Liver (tissue), 8 donors: ENCODE measurements at regions not wholly inside any gene's neighbourhood (a gene's known extent, or its start where the extent isn't known, plus 50 kb on each side); places are given as distances from the start of the nearest gene placed in this dataset.

Experiments
- DNase-seq: peaks from one replicate; pipeline ENCODE4 v3.0.0-alpha.2; 2017; ENCODE audit warnings: low spot score
- H3K27ac ChIP-seq, 2 donors: one replicate each; pipeline ENCODE4 v1.7.0; 2013; ENCODE audit warnings: inconsistent platforms in 2 of 2, low read length in 2 of 2, control low read depth in 1 of 2, low read depth in 1 of 2, mild to moderate bottlenecking in 1 of 2
- H3K27me3 ChIP-seq, 4 donors: one replicate each; pipeline versions ENCODE4 v1.6.1 to v1.7.0; 2013; ENCODE audit warnings: low read length in 3 of 4, inconsistent platforms in 1 of 4, mild to moderate bottlenecking in 1 of 4, moderate library complexity in 1 of 4; ENCODE audit not compliant: control insufficient read depth in 4 of 4, insufficient read depth in 4 of 4
- H3K36me3 ChIP-seq, 4 donors: one replicate each; pipeline versions ENCODE4 v1.6.1 to v1.7.0; 2013; ENCODE audit warnings: low read length in 3 of 4, mild to moderate bottlenecking in 3 of 4, low read depth in 1 of 4, moderate library complexity in 1 of 4; ENCODE audit not compliant: control insufficient read depth in 4 of 4, insufficient read depth in 3 of 4
- H3K4me1 ChIP-seq, 4 donors: one replicate each; pipeline versions ENCODE4 v1.6.1 to v1.7.0; 2013; ENCODE audit warnings: low read length in 3 of 4, mild to moderate bottlenecking in 3 of 4, moderate library complexity in 1 of 4; ENCODE audit not compliant: control insufficient read depth in 4 of 4, insufficient read depth in 4 of 4
- H3K4me3 ChIP-seq, 3 donors: one replicate each; pipeline versions ENCODE4 v1.6.1 to v1.7.0; 2013; ENCODE audit warnings: low read length in 3 of 3, control low read depth in 1 of 3, low read depth in 1 of 3, mild to moderate bottlenecking in 1 of 3
- H3K9ac ChIP-seq, 2 donors: one replicate each; pipeline ENCODE4 v1.7.0; 2013; ENCODE audit warnings: low read length in 2 of 2, mild to moderate bottlenecking in 2 of 2, moderate library complexity in 2 of 2, control low read depth in 1 of 2, low read depth in 1 of 2
- H3K9me3 ChIP-seq, 4 donors: one replicate each; pipeline versions ENCODE4 v1.6.1 to v1.7.0; 2013; ENCODE audit warnings: low read length in 3 of 4; ENCODE audit not compliant: control insufficient read depth in 4 of 4
- ATF3 ChIP-seq: IDR thresholded peaks from 2 replicates; pipeline ENCODE4 v1.6.1; 2016; ENCODE audit warnings: antibody characterized with exemption
- CTCF ChIP-seq: fragments of 150-350 bp; IDR thresholded peaks from 2 replicates; pipeline ENCODE4 v1.5.1; 2017; ENCODE audit warnings: improper control_type of control experiment, low read depth, low read length; ENCODE audit not compliant: missing input control
- EGR1 ChIP-seq, 2 donors: IDR thresholded peaks; 2 replicates each; pipeline ENCODE4 v1.6.1; 2016 to 2018; ENCODE audit warnings: antibody characterized with exemption in 2 of 2, low read depth in 2 of 2
- FOXA1 ChIP-seq: IDR thresholded peaks from 2 replicates; pipeline ENCODE4 v1.6.1; 2016; ENCODE audit warnings: antibody characterized with exemption
- FOXA2 ChIP-seq: IDR thresholded peaks from 2 replicates; pipeline ENCODE4 v1.6.1; 2016; ENCODE audit warnings: antibody characterized with exemption
- GABPA ChIP-seq, 2 donors: IDR thresholded peaks in 1 of 2; conservative IDR thresholded peaks in 1 of 2; 2 replicates each; pipeline ENCODE4 v1.6.1; 2016; ENCODE audit warnings: antibody characterized with exemption in 2 of 2, mild to moderate bottlenecking in 1 of 2, moderate library complexity in 1 of 2
- HNF4A ChIP-seq, 2 donors: conservative IDR thresholded peaks; 2 replicates each; pipeline ENCODE4 v1.6.1; 2016; ENCODE audit warnings: antibody characterized with exemption in 2 of 2, mild to moderate bottlenecking in 2 of 2
- HNF4G ChIP-seq: IDR thresholded peaks from 2 replicates; pipeline ENCODE4 v1.6.1; 2016; ENCODE audit warnings: antibody characterized with exemption
- JUND ChIP-seq, 2 donors: IDR thresholded peaks; 2 replicates each; pipeline ENCODE4 v1.6.1; 2016; ENCODE audit warnings: antibody characterized with exemption in 2 of 2
- MAX ChIP-seq: IDR thresholded peaks from 2 replicates; pipeline ENCODE4 v1.6.1; 2016; ENCODE audit warnings: antibody characterized with exemption
- NR2F2 ChIP-seq: IDR thresholded peaks from 2 replicates; pipeline ENCODE4 v1.6.1; 2016; ENCODE audit warnings: antibody characterized with exemption
- RAD21 ChIP-seq, 2 donors: IDR thresholded peaks; 2 replicates each; pipeline ENCODE4 v1.6.1; 2016; ENCODE audit warnings: antibody characterized with exemption in 2 of 2, mild to moderate bottlenecking in 2 of 2
- REST ChIP-seq: IDR thresholded peaks from 2 replicates; pipeline ENCODE4 v1.6.1; 2016; ENCODE audit warnings: antibody characterized with exemption, mild to moderate bottlenecking
- RXRA ChIP-seq, 2 donors: IDR thresholded peaks; 2 replicates each; pipeline ENCODE4 v1.6.1; 2017 to 2018; ENCODE audit warnings: antibody characterized with exemption in 2 of 2, mild to moderate bottlenecking in 1 of 2
- SP1 ChIP-seq: IDR thresholded peaks from 2 replicates; pipeline ENCODE4 v1.6.1; 2018; ENCODE audit warnings: antibody characterized with exemption, mild to moderate bottlenecking
- TAF1 ChIP-seq: conservative IDR thresholded peaks from 2 replicates; pipeline ENCODE4 v1.6.1; 2016; ENCODE audit warnings: antibody characterized with exemption, mild to moderate bottlenecking
- YY1 ChIP-seq: IDR thresholded peaks from 2 replicates; pipeline ENCODE4 v1.6.1; 2016; ENCODE audit warnings: antibody characterized with exemption, mild to moderate bottlenecking
- ZBTB33 ChIP-seq: IDR thresholded peaks from 2 replicates; pipeline ENCODE4 v1.6.1; 2016; ENCODE audit warnings: antibody characterized with exemption
- WGBS: extraction: QIAGEN DNeasy Blood & Tissue Kit; methylation state at CpG from one replicate; pipeline ENCODE4 v1.1.7; 2013; 5-methylcytosine and 5-hydroxymethylcytosine counted together
- donor health status: healthy.
- donor health status: healthy.
- donor health status: healthy.
- donor health status: healthy.
- donor health status: healthy.

- H3K27me3 ChIP-seq, result no peaks in the 10 kb centered on the region
- H3K36me3 ChIP-seq, result no peaks in the 10 kb centered on the region
- WGBS, result 57% methylated on average over 2 of the region's 2 CpGs
- H3K9me3 ChIP-seq, result no peaks in the 10 kb centered on the region
- H3K4me3 ChIP-seq, result no peak overlapping the region
- H3K4me1 ChIP-seq, result no peaks in the 10 kb centered on the region
- H3K9ac ChIP-seq, result no peak overlapping the region
- no peak for TF ChIP-seq ZBTB33
- TF ChIP-seq RXRA (IDR thresholded peaks at IDR 0.05), result no peak
- no peak for TF ChIP-seq TAF1
- TF ChIP-seq FOXA2, result no peak
- no peak for TF ChIP-seq RAD21 (IDR thresholded peaks at IDR 0.05)
- no peak for TF ChIP-seq REST
- no peak for TF ChIP-seq EGR1 (IDR thresholded peaks at IDR 0.05; ENCODE audit: low read depth in 2 of 2)
- TF ChIP-seq JUND (IDR thresholded peaks at IDR 0.05), result no peak
- no peak for TF ChIP-seq MAX
- TF ChIP-seq HNF4G, result no peak
- TF ChIP-seq FOXA1, result no peak
- no peak for TF ChIP-seq YY1
- TF ChIP-seq GABPA (IDR thresholded peaks at IDR 0.05 in 1 of 2, conservative IDR thresholded peaks at IDR 0.05 in 1 of 2), result no peak
- no peak for TF ChIP-seq ATF3
- TF ChIP-seq HNF4A (conservative IDR thresholded peaks at IDR 0.05), result no peak
- no peak for TF ChIP-seq SP1
- TF ChIP-seq NR2F2, result no peak
- TF ChIP-seq CTCF, result no peak
- DNase-seq, result no peak
- H3K27ac ChIP-seq, result no peak overlapping the region
Measured at GRCh38 chr4:34181311-34181841, 2062.9 kb downstream of the ARAP2 start.
